Testis (tissue), 2 donors: ENCODE measurements at regions not wholly inside any gene's neighbourhood (a gene's known extent, or its start where the extent isn't known, plus 50 kb on each side); places are given as distances from the start of the nearest gene placed in this dataset.

ENCODE experiments used
- DNase-seq: peaks from one replicate; pipeline ENCODE4 v3.0.0-alpha.2; 2019
- H3K27ac ChIP-seq, 2 donors: fragments of 200-600 bp; sonication (generic); one replicate each; pipeline ENCODE4 v1.5.1; 2019
- H3K27me3 ChIP-seq: fragments of 200-600 bp; sonication (generic); one replicate; pipeline ENCODE4 v1.5.1; 2019
- H3K36me3 ChIP-seq: fragments of 200-600 bp; sonication (generic); one replicate; pipeline ENCODE4 v1.5.1; 2017; ENCODE audit warnings: low read depth; ENCODE audit errors: missing control alignments
- H3K4me1 ChIP-seq: fragments of 200-600 bp; sonication (generic); one replicate; pipeline ENCODE4 v1.5.1; 2019
- H3K4me3 ChIP-seq, 2 donors: fragments of 200-600 bp; sonication (generic); one replicate each; pipeline ENCODE4 v1.5.1; 2017 to 2019
- H3K9me3 ChIP-seq: fragments of 200-600 bp; sonication (generic); one replicate; pipeline ENCODE4 v1.5.1; 2017
- CTCF ChIP-seq, 3 experiments: fragments of 450-650 bp in 2 of 3; fragments of 200-600 bp in 1 of 3; sonication (generic) in 1 of 3; IDR thresholded peaks; one replicate each; pipeline ENCODE4 v1.5.1; 2016 to 2019; ENCODE audit warnings: antibody characterized with exemption in 3 of 3, mild to moderate bottlenecking in 2 of 3, moderate library complexity in 1 of 3
- POLR2A ChIP-seq: fragments of 450-650 bp; IDR thresholded peaks from one replicate; pipeline ENCODE4 v1.6.1; 2017; ENCODE audit warnings: antibody characterized with exemption, mild to moderate bottlenecking, moderate library complexity
- WGBS, 2 donors: methylation state at CpG; one replicate each; pipeline ENCODE4 v1.1.5; 2018; 5-methylcytosine and 5-hydroxymethylcytosine counted together
- intact Hi-C: fragments of 100-400 bp; cut with DNase I; formaldehyde crosslinking; loops from one replicate; pipeline ENCODE4 v1.15.1; 2023; ENCODE audit warnings: low total_unique reads

- DNase-seq, result no peak
- no peaks in the 10 kb centered on the region for H3K27me3 ChIP-seq
- TF ChIP-seq CTCF (IDR thresholded peaks at IDR 0.05), result no peak
- no peak overlapping the region for H3K4me3 ChIP-seq
- no peaks in the 10 kb centered on the region for H3K9me3 ChIP-seq
- H3K4me1 ChIP-seq, result no peaks in the 10 kb centered on the region
- H3K36me3 ChIP-seq, result no peaks in the 10 kb centered on the region
- WGBS, 2 donors, result 80 to 100% methylated on average over 1 of the region's 1 CpG
- H3K27ac ChIP-seq, result no peak overlapping the region
- intact Hi-C loops, result no loop called here
Measured at GRCh38 chr2:57728691-57729090, 317.9 kb upstream of the VRK2 start.

DNA sequence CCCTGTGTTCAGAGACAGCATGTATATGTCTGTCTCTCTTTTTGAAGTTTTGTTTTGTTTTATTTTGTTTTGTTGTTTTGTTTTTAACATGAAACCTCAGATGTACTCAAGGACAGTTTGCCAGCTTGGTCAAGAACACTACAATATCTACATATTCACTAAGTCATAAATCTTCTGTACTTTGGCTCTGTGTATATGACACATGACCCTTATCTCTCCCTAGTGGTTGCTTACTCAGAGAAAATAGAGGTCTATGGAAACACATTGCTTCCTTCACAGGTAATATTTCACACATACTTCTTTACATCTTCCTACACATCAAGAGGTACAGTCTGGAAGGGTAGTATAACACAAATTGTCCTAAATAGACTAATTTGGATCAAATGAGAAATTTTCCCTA, 312.6 kb upstream of the VRK2 start:
- no peak for DNase-seq
- Histone ChIP-seq H3K27me3 (no peaks in the 10 kb centered on the region), H3K36me3 (no peaks in the 10 kb centered on the region), H3K27ac (no peak overlapping the region), H3K4me3 (no peak overlapping the region), H3K4me1 (no peaks in the 10 kb centered on the region), H3K9me3 (no peaks in the 10 kb centered on the region)
- intact Hi-C loops, result no loop called here
- TF ChIP-seq CTCF (IDR thresholded peaks at IDR 0.05), result no peak
- no peak for TF ChIP-seq POLR2A

- intact Hi-C loops, result no loop called here
- H3K27ac ChIP-seq, result no peak overlapping the region
- H3K36me3 ChIP-seq, result no peaks in the 10 kb centered on the region
- no peaks in the 10 kb centered on the region for H3K4me1 ChIP-seq
- TF ChIP-seq CTCF (IDR thresholded peaks at IDR 0.05), result no peak
- TF ChIP-seq POLR2A, result no peak
- WGBS, 2 donors, result 64 to 67% methylated on average over 6 of the region's 6 CpGs
- H3K9me3 ChIP-seq, result no peaks in the 10 kb centered on the region
- no peaks in the 10 kb centered on the region for H3K27me3 ChIP-seq
- H3K4me3 ChIP-seq, result no peak overlapping the region
- no peak for DNase-seq
Measured at GRCh38 chr2:57740891-57741290, 305.7 kb upstream of the VRK2 start.

- 80 to 95% methylated on average over 1 of the region's 1 CpG for WGBS, 2 donors
- Histone ChIP-seq H3K4me3 (no peak overlapping the region), H3K27ac (no peak overlapping the region), H3K27me3 (no peaks in the 10 kb centered on the region), H3K4me1 (no peaks in the 10 kb centered on the region), H3K36me3 (no peaks in the 10 kb centered on the region), H3K9me3 (no peaks in the 10 kb centered on the region)
- intact Hi-C loops, result no loop called here
- DNase-seq, result no peak
- TF ChIP-seq CTCF (IDR thresholded peaks at IDR 0.05) (no peak), POLR2A (no peak)
Measured at GRCh38 chr2:57753636-57754035, 293.0 kb upstream of the VRK2 start.

GRCh38 chr2:57758686-57759085, 287.9 kb upstream of the VRK2 start:
- H3K4me3 ChIP-seq, result no peak overlapping the region
- peaks cover 6% of the 10 kb centered on the region for H3K4me1 ChIP-seq
- H3K36me3 ChIP-seq, result no peaks in the 10 kb centered on the region
- DNase-seq, result no peak
- WGBS, 2 donors, result 26 to 34% methylated on average over 2 of the region's 2 CpGs
- no peak overlapping the region for H3K27ac ChIP-seq
- H3K27me3 ChIP-seq, result no peaks in the 10 kb centered on the region
- intact Hi-C loops, result no loop called here
- TF ChIP-seq POLR2A, result no peak
- TF ChIP-seq CTCF (IDR thresholded peaks at IDR 0.05), result no peak
- H3K9me3 ChIP-seq, result no peaks in the 10 kb centered on the region
